HEK293 (cell line): ENCODE measurements at regions not wholly inside any gene's neighbourhood (a gene's known extent, or its start where the extent isn't known, plus 50 kb on each side); places are given as distances from the start of the nearest gene placed in this dataset.

ENCODE experiments used
- ZNF623 ChIP-seq: fragments of 450-650 bp; formaldehyde crosslinking; IDR thresholded peaks from 2 replicates; pipeline ENCODE4 v1.5.1; 2016; ENCODE audit warnings: missing biosample characterization, missing genetic modification characterization
- TF ChIP-seq, protein P1 (sequence below): fragments of 450-650 bp; formaldehyde crosslinking; IDR thresholded peaks from 2 replicates; pipeline ENCODE4 v1.5.1; 2016; ENCODE audit warnings: missing biosample characterization, missing genetic modification characterization

DNA sequence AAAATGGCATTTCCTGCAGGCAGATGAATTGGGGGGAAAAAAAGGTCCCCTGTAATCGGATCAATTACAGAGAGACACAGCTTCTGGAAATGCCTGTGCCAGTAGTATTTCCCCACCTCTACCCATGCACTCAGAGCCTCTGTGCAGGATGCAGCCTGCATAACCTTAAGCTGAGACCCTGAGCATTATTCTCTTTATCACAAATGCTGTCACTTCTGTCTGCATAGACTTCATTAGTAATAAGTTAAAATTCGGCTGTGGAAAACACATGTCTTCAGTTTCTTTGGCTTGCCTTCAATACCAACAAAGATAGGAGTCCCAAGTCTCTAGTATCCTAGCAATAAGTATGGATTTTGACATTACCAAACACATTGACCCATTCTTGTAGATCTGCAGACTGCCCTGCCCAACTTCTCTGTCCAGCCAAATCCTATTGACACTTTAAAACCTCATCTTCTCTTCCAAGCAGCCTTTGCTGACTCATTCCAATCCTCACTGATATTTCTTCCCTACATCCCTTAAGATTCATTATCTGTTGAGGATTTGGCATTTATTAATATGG, 70.8 kb downstream of the LUZP4 start:
- TF ChIP-seq, protein P1, sequence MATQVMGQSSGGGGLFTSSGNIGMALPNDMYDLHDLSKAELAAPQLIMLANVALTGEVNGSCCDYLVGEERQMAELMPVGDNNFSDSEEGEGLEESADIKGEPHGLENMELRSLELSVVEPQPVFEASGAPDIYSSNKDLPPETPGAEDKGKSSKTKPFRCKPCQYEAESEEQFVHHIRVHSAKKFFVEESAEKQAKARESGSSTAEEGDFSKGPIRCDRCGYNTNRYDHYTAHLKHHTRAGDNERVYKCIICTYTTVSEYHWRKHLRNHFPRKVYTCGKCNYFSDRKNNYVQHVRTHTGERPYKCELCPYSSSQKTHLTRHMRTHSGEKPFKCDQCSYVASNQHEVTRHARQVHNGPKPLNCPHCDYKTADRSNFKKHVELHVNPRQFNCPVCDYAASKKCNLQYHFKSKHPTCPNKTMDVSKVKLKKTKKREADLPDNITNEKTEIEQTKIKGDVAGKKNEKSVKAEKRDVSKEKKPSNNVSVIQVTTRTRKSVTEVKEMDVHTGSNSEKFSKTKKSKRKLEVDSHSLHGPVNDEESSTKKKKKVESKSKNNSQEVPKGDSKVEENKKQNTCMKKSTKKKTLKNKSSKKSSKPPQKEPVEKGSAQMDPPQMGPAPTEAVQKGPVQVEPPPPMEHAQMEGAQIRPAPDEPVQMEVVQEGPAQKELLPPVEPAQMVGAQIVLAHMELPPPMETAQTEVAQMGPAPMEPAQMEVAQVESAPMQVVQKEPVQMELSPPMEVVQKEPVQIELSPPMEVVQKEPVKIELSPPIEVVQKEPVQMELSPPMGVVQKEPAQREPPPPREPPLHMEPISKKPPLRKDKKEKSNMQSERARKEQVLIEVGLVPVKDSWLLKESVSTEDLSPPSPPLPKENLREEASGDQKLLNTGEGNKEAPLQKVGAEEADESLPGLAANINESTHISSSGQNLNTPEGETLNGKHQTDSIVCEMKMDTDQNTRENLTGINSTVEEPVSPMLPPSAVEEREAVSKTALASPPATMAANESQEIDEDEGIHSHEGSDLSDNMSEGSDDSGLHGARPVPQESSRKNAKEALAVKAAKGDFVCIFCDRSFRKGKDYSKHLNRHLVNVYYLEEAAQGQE (tag by site-specific recombination), result no peak
- no peak for TF ChIP-seq ZNF623
